Fibroblast of peridontal ligament (primary cell): ENCODE measurements at regions not wholly inside any gene's neighbourhood (a gene's known extent, or its start where the extent isn't known, plus 50 kb on each side); places are given as distances from the start of the nearest gene placed in this dataset.

Source experiments
- DNase-seq: peaks from one replicate; pipeline ENCODE4 v3.0.0-alpha.2; 2010; ENCODE audit errors: extremely low read depth

- DNase-seq, result no peak
Observed at GRCh38 chr11:69378303-69379141, 84.6 kb downstream of the MYEOV start.

GRCh38 chr11:69380451-69380901, 86.5 kb downstream of the MYEOV start:
- DNase-seq, result no peak

- no peak for DNase-seq
Observed at GRCh38 chr11:69380921-69381581, 87.1 kb downstream of the MYEOV start.

- DNase-seq, result no peak
Observed at GRCh38 chr11:69381681-69382130, 87.8 kb downstream of the MYEOV start.

- DNase-seq, result peak; percentile 39
Observed at GRCh38 chr11:69382131-69383128, 88.5 kb downstream of the MYEOV start.

- no peak for DNase-seq
Observed at GRCh38 chr11:69383372-69384250, 89.7 kb downstream of the MYEOV start.

GRCh38 chr11:69384251-69385143, 90.5 kb downstream of the MYEOV start:
- DNase-seq, result no peak

- DNase-seq, result no peak
Observed at GRCh38 chr11:69385144-69385820, 91.3 kb downstream of the MYEOV start.

GRCh38 chr11:69385832-69386427, 92.0 kb downstream of the MYEOV start:
- DNase-seq, result no peak

- no peak for DNase-seq
Observed at GRCh38 chr11:69386594-69387408, 92.8 kb downstream of the MYEOV start.

- DNase-seq, result no peak
Observed at GRCh38 chr11:69387409-69387885, 93.5 kb downstream of the MYEOV start.

- DNase-seq, result no peak
Observed at GRCh38 chr11:69388210-69388609, 93.3 kb upstream of the LINC01488 start.

- no peak for DNase-seq
Observed at GRCh38 chr11:69388661-69389060, 92.8 kb upstream of the LINC01488 start.

GRCh38 chr11:69390561-69390960, 90.9 kb upstream of the LINC01488 start:
- no peak for DNase-seq

- no peak for DNase-seq
Observed at GRCh38 chr11:69391192-69392103, 90.0 kb upstream of the LINC01488 start.

GRCh38 chr11:69392104-69392653, 89.3 kb upstream of the LINC01488 start:
- no peak for DNase-seq
